Limb (tissue), 2 donors: ENCODE measurements at regions not wholly inside any gene's neighbourhood (a gene's known extent, or its start where the extent isn't known, plus 50 kb on each side); places are given as distances from the start of the nearest gene placed in this dataset.

Experiments
- DNase-seq, 2 donors: peaks; one replicate each; pipeline ENCODE4 v3.0.0-alpha.2; 2016; ENCODE audit errors: extremely low spot score in 2 of 2

DNA sequence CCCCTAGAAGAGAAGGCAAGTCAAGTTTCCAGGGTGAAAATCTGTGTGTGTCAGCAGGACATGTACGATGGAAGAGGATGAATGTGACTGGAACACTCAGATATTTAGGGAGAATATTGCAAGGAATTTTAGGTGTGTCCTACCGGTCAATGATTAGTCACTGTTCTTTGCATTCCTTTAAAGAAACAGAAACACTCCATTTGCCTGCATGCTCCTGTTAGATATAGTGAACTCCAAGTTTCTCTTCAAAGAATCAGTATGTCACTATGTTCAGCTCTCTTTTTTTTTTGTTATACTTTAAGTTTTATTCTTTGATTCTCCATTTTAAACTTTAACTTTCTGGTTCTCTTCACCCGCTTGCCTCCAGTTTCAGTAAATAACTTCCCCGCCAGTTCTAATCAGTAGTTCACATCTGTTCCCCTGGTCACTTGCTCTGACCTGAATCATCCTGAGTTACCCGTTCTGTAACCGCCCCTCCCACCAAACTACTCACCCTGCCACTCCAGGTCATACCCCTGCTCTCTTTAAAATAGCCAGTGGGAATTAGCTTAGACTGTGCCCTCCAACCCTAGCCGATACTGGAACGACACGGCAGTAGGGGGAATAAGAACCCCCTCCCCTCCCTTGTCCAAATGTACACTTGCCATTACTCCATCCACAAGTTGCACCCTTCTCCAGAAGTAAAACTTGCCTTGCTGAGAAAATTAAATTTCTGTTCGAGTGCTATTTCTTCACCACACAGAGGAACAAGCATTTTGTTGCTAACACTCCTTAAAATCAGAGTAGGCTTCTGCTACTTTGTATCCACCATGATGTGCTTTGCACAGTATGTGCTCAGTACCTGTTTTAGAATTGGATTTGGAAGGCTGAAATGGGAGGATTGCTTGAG is 268.4 kb downstream of the METTL4 start:
- no peak for DNase-seq

DNA sequence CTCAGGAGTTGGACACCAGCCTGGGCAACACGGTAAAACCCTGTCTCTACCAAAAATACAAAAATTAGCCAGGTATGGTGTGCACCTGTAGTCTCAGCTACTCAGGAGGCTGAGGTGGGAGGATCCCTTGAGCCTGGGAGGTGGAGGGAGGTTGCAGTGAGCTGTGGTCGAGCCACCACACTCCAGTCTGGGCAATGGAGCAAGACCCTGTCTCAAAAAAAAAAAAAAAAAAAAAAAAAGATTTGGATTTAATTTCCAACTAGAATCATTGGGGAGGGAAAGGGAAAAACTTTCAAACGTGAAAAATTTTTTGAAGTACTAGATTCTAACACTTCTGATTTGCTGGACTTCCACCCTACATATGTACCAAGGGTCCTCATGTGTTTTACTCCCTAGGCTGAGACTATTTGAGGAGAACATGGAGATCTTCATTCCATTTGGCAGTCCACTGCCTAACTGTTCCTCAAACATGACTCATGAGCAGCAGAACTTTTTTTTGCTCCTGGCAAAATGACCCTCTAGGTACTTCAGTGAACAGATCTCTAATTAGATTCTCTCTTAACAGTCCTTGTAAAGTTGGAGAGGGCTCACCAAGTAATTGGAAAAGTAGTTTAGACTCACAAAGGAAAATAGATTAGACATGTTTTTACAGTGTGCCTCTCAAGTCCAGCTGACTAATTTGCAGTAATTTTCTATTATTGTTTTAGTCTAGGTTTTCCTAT is 267.6 kb downstream of the METTL4 start:
- DNase-seq: no peak

DNA sequence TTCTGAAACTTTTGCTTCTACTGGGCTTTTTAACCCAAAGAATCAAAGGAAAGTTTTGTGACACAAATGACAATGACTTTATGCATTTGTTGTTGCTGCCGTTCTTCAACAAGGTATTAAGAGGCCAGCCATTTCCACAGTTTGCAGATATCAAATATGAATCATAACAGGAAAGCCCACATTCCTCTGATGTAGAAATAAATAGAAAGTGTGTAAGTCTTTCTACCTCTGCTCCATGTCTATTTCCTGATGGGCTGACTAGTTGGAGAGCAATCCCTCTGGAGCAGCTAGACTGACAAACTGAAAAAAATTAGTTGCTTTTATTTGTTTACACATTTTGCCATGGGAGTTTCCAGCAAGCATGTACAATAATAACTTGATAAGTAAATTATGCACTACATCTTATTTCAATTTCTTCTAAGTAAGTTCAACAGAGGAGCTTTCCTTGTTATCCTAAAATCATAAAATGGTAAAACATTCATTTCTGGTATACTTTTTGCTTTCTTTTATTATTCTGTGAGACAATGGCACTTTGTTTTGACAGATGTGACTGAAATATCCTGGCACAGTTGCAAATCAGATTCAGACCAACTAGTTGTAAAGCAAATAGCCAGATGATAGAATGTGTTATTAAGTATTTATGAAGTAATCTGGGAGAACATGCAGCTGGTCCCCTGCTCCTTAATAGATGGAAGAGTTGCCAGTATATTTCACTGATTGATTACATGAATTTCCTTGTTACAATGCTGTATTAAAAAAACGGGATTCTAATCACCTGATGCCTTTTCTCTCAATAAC is 266.7 kb downstream of the METTL4 start:
- peak in 1 of 2 donors; percentile 8 for DNase-seq

DNA sequence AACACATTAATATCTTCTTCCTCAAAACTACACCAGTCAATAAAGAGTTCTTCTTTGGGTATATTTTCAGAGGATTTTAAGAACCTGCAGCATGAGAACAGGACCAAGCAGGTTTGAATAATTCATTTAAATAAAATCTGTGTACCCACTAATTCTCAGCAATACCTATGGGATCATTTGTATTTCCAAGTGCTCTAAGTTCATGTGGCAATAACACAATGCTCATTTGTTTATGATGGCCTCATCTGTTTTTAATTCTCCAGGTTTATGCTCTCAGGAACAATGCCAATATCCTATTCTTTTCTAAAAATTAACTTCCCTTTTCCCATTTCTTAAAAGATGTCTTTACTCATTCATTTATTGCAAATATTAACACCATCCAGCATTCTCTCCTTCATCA is 264.7 kb downstream of the METTL4 start:
- no peak for DNase-seq

DNA sequence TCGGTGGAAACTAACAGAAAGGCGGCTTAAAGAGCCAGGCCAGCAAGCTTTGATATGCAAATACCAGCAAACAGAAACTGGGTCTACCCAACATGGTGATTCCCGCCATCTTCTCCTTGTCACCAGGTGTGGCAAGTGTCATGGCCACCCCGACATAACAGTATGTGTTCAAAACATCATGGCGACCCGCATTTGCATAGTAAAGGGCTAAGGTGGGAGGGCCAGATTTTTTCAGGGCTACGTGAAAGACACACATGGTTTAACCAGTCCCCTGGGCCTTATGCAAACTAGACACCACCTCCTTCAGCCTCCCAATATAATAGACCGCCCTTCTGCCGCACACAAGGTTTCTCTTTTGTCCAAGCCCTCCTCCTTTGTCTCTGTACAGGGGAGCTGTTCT is 260.4 kb downstream of the METTL4 start:
- DNase-seq: no peak

DNA sequence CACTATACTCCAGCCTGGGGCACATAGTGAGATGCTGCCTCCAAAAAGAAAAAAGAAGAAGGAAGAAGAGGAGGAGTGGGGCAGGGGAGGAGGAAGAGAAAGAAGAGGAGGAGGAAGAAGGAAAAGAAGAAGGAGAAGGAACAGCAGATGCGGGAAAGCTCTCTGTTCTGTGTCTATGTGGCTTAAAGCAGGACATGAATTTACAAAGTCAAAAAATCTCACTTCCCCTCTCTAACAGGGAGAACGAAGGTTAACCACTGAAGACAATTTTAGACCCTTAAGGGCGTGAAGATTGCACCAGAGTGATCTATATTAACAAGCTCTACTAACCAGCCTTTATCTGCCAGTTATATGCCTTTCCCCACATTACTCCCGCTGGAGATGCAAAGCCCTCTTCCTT is 258.9 kb downstream of the METTL4 start:
- DNase-seq: no peak

DNA sequence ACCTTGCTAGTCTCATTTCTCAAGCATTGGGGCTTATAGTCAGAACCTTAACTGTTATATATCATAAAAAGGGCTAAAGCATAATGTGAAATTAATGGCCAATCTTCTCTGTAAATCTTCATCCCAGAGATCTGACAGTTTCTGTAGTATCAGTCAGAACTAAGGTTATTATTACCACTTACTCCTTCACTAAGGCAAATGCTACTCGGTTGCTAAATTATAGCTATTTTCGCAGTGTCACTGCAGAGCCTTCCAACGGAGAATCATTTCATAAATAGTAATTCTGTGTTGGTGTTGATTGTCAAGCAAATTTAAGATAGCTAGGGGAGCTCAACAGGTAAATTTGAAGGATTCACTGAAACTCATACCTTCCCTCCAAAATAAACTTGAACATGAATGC is 258.0 kb downstream of the METTL4 start:
- DNase-seq: no peak

DNA sequence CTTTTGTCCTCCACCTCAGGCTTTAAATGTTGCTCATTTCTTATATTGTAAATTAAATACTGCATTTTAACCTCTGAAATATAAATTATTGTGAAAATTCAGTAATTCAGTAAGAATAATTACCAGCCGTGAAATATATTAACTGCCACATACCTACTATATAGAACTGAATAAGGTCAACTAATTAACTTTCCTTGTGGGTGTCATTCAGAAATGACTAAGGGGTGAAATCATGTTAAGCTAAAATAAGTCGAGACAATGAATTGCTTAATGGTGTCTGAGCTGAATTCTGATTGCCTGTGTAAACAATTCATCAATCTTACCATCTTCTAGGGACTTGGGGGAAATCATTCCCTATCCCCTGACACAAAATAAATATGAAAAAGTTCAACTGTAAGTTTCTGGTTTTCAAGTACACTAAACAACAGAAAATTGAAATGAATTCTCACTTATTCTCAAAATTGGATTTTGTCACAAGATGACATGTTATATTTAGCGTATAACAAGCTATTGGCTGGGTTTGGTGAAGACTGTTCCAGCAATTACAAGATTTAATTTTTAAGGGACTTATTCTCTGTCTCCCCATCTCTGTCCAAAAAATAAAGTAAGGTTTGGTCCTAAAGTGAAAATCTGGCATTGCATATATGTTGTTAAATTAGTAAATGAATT is 255.1 kb downstream of the METTL4 start:
- DNase-seq: no peak

DNA sequence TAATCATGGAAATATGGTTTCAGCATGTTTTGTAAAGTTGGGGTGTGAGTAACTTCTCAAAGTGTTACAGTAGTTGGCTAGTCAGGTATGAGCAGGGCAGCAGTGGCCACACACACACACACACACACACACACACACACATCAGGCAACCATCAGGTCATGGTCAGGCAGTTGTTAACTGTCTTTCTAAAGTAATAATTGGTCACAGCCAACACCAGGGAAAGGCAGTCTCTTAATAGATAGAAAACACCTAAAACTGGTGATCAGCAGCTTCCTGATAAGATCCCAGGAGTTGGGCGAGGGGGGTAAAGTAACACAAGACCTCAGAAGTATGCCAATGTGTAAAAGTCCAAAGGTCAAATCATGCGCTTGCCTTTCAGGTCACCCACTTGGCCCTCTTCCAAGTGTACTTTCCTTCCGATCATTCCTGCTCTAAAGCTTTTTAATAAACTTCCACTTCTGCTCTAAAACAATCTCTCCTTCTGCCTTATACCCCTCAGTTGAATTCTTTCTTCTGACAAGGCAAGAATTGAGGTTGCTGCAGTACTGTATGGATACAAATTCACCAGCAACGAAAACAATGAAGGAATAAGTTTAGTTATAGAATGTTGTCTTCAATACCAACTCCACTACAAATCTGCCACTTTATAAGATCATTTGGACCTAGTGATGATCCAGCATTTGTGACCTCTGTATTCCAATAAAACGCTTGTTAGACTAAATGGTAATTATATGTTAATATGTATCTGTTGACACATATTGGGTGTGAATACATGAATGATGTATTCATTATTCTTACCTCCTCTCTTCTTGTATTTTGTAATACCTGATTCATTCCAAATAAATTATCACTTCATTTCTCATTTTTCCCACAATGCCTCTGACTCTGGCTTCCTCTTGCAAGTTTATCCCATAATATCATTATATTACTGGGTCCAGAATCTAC is 254.3 kb downstream of the METTL4 start:
- DNase-seq: no peak

DNA sequence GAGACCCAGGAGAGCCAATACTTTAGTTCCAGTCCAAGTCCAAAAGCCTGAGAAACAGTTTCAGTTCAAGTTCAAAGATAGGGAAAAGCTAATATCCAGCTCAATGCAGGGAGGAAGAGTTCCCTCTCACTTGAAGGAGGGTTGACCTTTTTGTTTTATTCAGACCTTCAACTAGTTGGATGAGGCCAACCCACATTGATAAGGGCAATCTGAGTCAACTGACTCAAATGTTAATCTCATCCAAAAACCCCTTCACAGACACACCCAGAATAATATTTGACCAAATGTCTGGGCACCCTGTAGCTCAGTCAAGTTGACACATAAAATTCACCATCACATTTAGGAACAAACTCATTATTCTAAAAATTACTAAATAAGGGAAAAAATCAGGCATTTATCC is 246.8 kb downstream of the METTL4 start:
- DNase-seq: no peak

DNA sequence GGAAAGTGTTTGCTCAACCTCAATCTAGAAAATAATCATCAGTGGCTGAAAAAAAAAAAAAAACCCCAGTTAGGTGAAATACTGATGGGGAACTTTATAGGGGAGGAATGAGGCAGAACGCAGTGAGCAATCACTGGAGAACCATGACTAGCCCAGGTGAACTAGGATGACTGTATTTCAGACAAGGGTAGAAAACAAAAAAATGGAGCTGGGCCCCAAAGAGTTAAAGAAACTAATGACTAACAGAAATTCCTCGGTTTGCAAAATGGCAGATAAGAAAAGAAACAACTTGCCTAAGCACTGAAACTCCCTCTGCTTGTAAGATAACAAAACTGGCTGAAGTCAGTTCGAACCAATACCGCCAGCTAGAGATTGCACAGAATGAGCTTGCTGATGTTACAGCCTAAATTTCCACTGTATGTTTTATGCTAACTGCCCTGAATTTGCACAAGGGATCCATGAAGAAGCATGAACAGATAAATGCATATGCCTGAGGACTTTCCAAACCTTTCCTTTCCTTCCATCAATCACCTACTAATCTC is 245.9 kb downstream of the METTL4 start:
- no peak for DNase-seq

DNA sequence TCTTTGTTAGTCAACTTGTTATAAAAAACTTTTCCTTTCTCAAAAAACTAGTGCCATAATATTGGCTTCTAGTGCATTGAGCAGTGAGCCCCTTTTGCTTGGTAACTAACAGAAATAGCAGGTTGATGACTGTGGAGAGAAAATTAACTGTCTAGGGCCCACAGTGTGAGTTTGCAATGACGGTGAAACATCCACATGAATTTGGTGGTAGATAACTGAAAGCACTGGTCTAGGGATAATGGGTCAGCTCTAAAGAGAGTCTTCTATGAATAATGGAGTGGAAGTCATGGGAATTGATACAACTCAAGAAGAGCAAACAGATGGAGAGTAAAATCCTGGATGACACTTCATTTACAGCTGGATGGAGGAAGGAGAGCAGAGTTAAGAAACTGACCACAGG is 245.4 kb downstream of the METTL4 start:
- DNase-seq: no peak

DNA sequence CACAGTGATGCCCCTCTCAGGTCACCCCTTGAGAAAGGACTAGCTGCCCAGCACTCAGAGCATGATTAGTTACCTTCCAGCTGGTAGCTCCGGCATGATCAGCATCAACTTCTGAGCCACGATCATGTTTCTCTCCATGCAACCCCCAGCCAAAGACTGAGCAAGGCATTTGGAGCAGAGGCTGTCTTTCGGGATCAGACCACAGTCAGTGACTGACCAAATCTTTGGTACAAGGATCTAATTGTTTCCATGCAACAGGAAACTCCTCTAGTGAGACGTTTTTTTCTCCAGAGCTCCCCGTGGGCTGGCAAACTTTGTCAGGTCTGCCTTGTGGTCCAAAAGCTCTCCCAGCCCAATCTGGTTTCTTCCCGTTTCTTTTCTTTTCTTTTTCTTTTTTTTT is 244.3 kb downstream of the METTL4 start:
- DNase-seq: no peak

DNA sequence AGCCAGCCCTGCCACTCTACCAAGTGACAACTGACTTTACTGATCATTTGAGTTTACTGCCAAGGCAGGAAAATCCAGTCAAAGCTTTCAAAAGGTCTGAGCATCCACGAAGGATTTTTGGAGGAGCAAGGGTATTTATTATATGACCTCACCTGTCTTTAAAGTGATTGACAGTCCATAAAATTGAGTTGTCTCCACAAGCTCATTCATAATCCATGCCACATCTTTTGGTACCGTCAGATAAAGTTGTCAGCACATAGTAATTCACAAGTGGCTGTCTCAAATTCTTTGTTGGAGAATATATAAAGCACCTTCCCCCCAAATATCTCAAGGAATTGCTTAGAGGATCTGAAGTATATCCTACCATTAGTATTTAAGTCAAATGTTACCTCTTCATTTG is 240.5 kb downstream of the METTL4 start:
- no peak for DNase-seq

DNA sequence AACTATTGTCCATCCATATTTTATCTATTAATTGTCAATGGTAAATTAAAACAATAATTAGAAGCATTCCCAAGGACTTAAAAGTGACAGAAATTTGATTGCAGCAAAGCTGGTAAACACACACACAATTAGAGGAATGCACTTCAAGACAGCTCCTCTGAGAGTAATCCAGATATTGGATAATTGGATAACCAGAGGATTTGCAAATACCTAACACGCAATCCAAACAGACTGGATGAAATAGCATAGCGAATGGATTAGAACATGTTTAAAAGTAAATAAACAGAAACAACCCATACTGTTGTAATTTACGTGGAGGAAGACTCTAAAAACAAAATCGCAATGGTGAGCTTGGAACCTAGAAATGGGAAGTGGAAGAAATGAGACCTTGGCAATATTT is 239.8 kb downstream of the METTL4 start:
- no peak for DNase-seq

DNA sequence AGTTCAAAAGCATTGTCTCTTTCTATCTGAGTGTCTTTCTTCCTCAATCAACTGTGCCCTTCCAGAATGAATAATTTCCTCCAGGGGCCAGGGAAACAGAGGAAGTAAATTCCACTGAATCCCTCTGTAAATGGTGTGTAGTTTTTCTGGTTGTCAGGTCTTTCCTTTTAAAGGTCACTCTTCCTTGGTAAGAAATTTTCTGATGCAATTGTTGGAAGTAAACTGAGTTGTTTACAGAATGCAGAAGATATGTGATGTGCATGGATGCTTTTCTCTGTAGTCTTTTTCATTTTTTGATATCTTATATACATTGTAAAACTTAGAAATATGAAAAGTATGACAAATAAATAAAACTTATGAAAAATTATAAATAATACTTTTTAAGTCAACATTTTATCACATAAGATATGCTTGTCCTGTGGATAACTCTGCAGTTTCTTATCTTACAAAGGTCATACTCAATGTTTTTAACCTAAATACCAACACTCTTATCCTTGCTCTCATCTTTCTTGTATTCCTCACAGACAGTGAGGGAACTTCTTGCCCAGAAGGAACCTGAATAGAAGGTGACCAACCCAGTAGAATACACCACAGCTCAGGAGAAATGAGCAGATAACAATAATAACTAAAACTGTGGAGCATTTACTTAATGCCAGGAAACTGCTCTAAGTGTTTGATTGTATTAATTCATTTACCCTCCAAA is 234.5 kb downstream of the METTL4 start:
- no peak for DNase-seq

DNA sequence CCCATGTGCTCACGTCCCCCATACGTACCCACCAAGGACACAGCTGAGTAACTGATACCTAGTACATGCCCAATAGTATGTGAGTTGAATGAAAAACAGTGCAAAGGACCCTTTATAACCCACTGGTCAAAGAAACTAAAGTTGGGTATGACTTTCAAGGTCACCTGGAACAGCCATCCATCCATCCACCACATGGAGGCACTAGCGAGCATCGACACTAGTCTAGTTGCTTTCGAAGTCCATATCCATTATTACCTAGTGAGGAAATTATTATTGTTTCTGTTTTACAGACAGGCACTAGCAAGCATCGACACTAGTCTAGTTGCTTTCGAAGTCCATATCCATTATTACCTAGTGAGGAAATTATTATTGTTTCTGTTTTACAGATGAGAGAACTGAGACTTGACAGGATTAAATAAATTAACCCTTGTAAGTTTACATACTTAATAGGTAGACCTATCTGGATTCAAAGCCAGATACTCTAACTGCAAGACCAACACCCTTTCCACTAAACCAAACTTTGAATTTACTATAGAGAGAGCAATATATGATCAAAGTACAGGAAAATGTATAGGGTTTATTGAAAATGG is 233.7 kb downstream of the METTL4 start:
- no peak for DNase-seq

DNA sequence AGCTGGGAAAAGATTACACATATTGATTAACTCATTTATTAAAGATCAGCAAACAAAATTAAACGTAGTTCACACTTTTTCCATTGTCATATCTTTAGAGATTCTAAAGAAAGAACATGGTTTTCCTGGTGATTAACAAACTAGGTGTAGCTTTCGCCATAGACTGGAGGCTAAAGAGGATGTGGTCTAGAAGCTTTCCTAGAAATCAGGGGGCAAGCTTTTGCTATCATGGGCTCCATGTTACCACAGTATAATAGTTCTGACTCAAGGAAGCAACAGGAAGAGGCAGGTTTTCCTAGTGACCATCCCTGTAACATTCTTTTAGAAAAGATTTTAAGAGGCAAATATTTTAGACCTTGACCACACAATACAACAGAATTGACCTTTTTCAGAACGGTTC is 232.7 kb downstream of the METTL4 start:
- DNase-seq: no peak

DNA sequence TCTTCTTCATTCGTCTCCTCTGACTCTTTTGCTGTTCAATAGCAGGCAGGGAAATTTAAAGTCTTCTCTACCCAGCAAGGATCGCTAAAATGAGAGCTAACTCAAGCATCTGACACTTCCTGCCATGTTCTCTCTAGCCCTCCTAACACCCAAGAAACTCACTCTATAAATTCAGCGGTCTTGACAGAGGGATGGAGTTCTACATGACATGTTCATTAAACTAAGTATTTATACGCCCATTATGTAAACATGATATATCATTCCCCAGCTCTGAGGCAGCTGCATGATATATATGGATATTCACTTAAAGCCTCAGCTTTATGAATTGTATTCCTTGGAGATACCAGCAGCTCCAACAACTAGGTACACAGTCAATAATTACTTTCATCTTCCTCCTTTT is 231.0 kb downstream of the METTL4 start:
- no peak for DNase-seq
